ENCODE measurements at regions not wholly inside any gene's neighbourhood (a gene's known extent, or its start where the extent isn't known, plus 50 kb on each side); places are given as distances from the start of the nearest gene placed in this dataset.

GRCh38 chr20:22931653-22932608 lies 103.2 kb upstream of the SSTR4 start:
- TF ChIP-seq, protein P1, sequence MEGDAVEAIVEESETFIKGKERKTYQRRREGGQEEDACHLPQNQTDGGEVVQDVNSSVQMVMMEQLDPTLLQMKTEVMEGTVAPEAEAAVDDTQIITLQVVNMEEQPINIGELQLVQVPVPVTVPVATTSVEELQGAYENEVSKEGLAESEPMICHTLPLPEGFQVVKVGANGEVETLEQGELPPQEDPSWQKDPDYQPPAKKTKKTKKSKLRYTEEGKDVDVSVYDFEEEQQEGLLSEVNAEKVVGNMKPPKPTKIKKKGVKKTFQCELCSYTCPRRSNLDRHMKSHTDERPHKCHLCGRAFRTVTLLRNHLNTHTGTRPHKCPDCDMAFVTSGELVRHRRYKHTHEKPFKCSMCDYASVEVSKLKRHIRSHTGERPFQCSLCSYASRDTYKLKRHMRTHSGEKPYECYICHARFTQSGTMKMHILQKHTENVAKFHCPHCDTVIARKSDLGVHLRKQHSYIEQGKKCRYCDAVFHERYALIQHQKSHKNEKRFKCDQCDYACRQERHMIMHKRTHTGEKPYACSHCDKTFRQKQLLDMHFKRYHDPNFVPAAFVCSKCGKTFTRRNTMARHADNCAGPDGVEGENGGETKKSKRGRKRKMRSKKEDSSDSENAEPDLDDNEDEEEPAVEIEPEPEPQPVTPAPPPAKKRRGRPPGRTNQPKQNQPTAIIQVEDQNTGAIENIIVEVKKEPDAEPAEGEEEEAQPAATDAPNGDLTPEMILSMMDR (IDR thresholded peaks at IDR 0.05), result no peak
- TF ChIP-seq EP300 (IDR thresholded peaks at IDR 0.05), result no peak

Data from sigmoid colon (tissue), 4 donors.